ENCODE measurements at regions not wholly inside any gene's neighbourhood (a gene's known extent, or its start where the extent isn't known, plus 50 kb on each side); places are given as distances from the start of the nearest gene placed in this dataset.
"Not testable (repeated sequence)": the region's sequence is repeated elsewhere in the genome, so short reads cannot be mapped to it uniquely, and the experiment has no call there.

DNA sequence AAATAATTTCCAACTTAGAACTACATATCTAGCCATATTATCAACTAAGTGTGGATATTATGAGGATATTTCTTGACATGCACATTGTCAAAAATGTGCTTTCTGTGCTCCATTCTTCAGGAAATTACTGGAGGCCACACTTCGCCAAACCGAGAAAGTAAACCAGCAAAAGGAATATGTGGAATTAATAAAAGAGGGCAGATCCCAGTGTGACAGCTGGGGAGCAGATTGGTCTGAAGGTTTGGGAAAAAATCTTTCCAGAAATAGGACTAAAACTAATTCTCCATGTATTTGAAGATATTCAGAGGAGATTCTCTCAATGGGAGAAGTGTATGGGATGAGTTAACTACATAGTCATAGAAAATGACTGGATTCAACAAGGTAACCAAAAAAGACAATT lies 546.9 kb upstream of the API5 start:
- no peak for DNase-seq (ENCODE audit: low read depth)

DNA sequence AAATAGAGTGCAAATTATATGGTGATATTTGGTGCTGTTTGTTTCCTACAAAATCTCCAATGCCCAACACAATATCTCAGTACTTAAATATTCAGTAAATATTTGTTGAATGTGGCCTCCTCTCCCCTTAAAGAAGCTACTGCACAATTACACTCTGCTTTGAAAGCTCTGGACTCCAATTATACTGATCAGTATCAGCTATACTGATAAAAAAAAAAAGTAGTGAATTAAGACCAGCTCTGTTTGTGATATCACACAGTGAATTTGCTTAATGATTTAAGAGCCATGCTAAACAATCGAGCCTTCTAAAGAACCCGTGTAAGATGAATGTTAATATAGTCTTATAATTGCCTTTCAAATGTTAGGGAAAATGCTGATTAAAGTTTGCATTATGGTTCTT lies 543.2 kb upstream of the API5 start:
- no peak for DNase-seq (ENCODE audit: low read depth)

DNA sequence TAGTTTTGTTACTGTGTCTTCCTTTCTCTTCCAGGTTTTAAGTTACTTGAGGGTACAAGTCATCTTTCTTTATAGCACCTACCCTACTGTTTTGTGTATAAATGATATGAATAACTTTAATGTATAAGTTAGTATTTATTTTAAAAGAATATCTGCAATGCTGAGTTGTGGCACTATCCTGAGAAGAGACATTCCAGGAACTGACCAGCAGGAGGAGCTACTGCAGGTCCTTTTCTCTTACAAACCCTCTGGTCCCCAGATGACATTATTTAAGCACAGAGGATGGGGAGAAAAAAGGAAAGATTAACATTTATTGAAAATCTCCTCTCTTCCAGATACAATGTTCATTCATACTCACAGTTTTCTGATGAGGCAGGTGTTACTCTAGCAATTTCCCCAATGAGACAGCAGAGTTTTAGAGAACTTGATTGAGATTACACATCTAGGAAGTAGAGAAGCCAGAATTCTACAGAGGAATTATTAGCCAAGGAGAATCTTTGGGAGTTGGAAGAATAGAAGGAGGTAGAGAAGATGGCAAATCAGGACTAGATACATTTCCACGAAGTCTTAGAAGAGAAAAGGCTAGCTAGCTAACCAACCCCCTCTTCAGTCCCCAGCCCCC lies 541.2 kb upstream of the API5 start:
- DNase-seq (ENCODE audit: low read depth) = no peak

DNA sequence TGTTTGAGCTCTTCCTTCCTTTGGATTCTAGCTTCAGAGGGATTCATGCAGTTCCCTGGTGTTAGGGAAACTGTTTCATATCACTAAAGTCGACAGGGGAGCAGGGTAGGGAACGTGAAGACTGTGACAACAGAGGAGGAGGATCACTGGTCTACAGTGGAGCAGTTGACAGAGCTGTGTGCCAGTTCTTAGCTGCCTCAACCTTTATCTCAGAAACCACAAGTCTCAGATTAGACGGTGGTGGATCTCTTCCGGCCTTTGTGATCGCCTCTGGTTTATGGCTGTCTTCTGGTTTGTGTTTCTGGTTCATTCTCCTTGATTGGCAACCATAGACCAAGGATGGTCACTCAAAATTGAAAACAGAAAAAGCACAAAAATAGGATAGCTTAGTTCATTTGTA lies 538.9 kb upstream of the API5 start:
- DNase-seq (ENCODE audit: low read depth) = no peak

DNA sequence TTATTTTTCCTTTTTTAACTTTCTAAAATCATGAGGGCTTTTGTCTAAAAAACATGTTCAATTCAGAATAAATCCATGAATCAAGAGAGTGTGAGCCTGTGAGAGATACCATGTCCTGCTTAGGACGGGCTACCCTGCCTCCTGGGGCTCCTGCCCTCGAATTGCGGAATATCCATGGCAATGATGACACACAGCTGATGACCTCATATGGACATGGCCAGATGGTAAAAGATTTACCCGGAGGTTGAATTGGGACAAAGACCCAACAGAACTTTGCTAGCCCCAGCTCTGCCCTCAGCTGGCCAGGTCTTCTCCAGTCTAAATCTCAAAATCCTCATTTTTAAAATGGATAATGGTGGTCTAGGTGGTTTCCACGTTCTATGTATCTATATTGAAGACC lies 538.1 kb upstream of the API5 start:
- DNase-seq (ENCODE audit: low read depth) = no peak

DNA sequence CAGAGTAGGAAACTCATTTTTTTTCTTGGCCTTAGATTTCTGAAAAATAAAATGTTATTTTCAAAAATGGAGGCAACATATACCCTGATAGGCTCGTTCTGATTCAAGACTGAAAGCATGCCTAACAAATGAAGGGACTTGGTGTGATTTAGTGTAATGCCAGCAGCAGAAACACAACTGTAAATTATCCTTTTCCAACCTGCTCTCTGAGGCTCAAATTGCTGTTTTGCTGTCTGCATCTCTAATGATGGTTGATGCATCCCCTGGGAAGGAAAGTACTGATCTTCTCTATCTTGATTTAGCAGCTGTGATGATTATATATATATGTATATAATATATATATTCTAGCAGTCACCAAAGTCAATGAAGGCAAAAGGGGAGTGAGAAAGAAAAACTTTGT lies 537.2 kb upstream of the API5 start:
- no peak for DNase-seq (ENCODE audit: low read depth)

DNA sequence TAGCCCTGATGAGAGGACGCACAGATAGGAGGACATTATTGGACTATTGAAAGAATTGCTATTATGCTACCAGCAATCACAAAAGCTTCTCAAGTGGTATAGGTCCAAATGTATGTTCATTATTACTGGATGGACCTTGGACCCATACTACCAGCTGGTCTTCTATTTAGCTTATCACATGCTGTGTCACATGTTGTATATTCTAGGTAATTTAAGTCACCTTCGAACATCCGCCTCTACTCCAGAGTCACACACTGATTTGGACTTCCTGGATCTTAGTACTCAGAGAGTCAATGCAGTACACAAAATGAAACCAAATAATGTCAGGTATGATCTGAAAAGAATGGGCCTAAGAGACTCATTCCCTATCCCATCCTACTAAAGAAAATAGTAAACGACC lies 534.0 kb upstream of the API5 start:
- DNase-seq (ENCODE audit: low read depth) = no peak

DNA sequence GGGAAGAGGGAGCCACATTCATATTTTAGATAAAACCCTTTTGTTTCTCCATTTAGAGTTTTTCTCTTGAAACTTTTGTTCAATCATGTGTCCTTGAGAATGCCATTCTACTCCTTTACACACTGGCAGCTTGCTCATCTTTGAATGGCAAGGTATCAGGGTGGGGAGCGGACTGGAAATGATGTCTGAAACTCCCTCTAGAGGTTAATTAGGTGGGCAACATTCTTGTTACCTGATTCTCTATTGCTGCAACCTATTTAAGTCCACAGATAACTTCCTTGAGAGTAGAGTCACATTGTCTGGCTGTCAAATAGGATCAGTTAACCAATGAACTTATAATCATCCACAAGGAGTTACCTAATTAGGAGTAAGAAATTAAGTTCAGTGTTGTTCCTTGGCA lies 533.6 kb upstream of the API5 start:
- DNase-seq (ENCODE audit: low read depth) = no peak

DNA sequence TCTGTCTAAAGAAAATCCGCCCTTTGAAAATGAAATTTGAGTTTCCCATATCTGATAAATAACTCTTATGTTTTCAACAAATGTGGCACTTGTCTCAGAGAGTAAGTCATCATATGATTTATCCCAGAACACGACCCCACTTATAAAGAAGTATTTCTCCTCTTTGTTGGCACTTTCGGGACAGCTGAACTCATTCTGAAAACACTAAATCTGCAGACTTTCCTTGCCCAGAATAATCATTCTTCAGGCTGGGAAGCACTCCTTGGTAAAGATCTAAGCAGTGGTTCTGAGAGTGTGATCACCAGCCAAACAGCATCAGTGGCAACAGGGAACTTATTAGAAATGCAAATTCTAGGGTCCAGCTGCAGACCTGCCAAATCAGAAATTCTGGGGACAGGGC lies 532.2 kb upstream of the API5 start:
- DNase-seq (ENCODE audit: low read depth) = no peak

DNA sequence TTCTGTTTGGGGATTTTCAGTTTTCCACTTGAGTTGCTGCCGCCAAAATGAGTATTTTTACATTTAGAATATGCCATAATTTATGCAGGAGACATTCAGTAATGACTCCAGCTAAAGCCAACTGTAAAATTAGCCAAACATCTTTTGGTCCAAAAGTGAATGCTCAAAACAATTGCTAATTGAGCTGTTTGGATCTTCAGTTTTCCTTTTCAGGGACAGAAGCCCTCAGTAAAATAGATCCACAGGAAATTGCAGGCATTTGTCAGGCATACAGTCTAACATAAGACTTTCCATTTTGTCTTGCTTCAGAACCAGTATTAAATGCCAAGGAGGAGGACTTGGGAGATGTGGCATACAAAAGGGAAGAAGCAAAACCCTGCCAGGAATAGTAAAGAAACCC lies 524.8 kb upstream of the API5 start:
- DNase-seq (ENCODE audit: low read depth) = no peak

DNA sequence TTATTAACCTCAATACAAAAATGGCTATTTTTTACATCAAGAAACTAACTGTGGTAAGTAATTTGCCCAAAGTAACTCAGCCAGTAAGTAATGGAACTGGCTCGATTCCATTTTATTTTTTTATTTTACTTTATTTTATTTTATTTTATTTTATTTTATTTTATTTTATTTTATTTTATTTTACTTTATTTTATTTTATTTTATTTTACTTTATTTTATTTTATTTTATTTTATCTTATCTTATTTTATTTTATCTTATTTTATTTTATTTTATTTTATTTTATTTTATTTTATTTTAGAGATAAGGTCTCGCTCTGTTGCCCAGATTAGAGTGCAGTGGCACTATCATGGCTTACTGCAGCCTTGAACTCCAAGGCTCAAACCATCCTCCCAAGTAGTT lies 516.3 kb upstream of the API5 start:
- not testable (repeated sequence) for DNase-seq (ENCODE audit: low read depth)

DNA sequence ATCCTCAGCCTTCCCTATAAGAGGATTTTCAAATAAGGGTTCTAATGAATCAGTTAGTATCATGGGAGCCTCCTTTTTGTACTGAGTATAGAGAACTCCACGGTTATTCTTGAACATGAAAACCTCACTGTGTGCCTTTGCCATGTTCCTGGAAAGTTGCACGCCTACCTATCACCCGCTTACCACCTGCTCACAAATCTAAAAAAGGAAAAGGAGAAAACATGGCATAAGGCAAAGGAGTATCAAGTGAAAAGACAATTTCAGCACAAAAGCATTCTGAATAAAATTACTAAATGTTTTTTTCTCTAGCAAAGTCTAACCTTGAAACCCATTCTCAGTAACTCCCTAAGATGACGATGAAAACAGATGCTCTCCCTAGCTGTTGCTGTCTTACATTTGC lies 511.8 kb upstream of the API5 start:
- DNase-seq (ENCODE audit: low read depth) = no peak

DNA sequence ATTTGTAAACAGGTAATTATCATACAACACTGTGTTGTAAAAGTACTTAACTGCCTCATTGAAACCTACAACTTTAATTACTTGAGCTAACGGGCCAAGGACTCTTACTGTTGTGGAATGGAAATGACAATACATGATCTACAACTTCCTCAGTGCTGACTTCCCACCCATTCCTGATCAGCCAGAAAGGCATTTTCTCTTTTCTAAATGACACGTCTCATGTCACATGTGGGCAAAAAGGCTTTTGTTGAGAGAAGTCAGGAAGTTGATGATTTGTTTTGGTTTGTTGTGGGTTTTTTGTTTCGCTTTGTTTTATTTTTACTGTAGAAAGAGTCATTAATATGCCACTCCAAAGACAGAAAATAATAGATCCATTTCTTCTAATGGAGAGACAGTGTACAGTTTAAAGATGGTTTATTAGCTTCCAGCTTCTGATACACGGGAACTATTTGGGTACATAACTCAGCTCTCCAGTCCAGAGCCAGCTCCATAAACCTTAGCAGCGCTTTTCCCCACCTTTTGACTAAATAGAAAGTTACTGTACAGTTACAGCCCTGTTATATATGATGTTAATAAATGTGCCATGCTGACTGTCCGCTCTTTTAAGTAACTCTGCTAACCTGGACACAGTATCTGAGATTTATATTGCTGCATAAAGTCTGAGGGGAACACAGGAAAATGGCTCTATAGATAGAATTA lies 509.4 kb upstream of the API5 start:
- no peak for DNase-seq (ENCODE audit: low read depth)

DNA sequence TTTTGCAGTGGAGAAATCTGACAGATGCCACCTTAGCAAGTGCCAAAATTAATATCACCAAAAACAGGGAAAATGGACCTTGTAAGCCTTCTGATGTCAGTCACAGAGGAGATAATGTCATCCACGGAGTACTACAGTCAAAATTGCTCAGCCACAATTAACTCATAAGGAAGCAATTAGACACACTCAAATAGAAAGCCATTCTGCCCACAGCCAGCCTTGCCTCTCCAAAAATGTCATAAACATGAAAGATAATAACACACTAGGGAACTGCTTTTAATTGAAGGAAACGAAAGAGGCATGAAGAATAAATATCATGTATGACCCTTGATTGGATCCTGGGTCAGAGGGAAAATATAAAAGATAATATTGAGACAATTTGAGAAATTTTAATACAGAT lies 505.6 kb upstream of the API5 start:
- no peak for DNase-seq (ENCODE audit: low read depth)

DNA sequence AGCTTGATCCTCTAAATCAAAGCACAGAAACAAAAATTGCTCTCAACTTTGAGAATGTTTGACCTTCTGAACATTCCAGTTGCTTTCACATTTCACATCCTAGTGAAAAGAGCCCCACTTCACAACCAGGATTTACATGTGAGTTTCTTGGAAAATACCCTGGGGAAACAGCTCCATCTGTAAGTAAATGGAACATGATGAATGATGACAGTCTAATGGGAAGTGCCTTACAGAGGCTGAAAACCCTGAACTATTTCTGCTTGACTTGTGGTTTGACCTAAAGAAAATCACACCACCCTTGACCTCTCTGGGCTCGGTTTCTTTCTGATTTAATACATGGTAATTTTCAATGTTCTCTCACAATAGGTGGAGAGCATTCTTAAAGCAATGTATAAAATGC lies 499.4 kb upstream of the API5 start:
- no peak for DNase-seq (ENCODE audit: low read depth)

DNA sequence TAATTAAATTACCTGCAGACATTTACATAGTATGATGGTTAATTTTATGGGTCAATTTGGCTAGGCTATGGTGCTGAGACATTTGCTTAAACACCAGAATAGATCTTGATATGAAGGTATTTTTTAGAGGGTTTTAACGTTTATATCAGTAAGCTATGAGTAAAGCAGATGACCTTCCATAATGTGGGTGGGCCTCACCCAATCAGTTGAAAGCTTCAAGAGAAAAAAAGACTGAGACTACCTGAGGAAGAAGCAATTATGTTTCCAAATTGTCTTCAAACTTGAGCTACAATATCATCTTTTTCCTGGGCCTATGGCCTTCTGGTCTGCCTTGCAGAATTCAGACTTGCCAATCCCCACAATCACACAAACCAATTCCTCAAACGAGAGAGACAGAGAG lies 498.8 kb upstream of the API5 start:
- DNase-seq (ENCODE audit: low read depth) = no peak

DNA sequence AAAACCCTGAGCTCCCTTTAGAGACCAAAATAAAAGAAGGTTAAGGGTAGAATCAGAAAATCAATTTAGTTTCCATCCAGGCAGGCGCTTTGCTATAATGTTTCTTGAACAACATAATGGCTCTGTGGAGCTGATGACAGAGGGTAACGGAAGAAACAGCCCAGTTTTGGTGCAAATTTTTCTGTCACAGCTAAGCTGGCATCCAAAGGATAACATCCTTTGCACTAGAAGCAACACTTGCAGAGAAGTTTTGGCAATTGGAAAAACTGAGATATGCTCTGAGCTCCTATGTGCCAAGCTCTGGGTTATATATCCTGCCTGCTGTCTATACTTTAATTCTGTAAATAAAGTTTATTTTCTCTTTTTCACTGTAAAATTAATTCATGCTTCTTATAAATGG lies 495.3 kb upstream of the API5 start:
- DNase-seq (ENCODE audit: low read depth) = no peak

DNA sequence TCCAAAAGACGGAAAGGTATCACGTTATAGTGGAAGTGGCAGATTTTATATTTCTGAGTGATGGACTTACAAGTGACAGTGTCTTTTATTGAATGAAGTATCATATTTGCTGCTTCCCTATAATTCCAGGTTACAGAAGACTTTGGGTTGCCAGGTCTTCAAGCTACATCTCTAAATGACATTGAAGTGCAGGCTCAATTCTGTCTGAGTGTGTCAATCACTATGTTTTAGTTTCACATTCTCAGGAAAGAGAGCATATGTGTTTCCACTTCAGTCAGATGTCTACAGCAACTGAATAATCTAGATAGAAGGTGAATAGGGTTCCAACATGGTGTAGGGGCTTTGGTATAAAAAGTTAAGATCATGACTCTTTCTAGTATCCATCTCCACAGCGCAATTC lies 492.7 kb upstream of the API5 start:
- no peak for DNase-seq (ENCODE audit: low read depth)

DNA sequence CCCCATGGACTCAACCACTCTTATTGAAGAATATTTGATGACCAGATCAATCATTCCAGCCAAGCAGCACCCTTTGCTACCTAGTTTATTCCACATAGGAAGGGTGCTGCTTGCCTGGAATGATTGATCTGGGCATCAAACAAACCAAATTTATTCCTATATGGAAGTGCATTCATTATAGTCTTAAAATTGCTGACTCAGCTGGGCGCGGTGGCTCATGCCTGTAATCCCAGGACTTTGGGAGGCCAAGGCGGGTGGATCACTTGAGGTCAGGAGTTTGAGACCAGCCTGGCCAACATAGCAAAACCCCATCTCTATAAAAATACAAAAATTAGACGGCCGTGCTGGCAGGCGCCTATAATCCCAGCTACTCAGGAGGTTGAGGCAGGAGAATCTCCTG lies 489.6 kb upstream of the API5 start:
- DNase-seq (ENCODE audit: low read depth) = not testable (repeated sequence)

DNA sequence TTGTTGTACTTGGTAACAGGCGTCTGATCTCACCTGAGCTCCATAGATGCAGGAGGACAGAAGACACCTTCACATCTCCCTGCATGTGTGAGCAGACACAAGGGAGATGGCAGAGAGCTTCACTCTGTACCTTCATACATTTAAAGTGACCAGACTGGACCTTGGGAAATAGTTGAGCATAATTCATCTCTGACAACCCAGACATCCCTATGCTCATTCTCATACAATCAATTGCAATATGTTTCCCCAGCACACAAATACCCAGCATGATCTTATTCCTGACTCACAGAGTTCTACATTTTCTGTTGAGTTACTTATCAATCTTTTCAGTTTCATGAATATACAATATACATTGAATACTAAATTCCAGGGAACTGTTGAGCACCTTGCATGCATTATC lies 488.2 kb upstream of the API5 start:
- no peak for DNase-seq (ENCODE audit: low read depth)

DNA sequence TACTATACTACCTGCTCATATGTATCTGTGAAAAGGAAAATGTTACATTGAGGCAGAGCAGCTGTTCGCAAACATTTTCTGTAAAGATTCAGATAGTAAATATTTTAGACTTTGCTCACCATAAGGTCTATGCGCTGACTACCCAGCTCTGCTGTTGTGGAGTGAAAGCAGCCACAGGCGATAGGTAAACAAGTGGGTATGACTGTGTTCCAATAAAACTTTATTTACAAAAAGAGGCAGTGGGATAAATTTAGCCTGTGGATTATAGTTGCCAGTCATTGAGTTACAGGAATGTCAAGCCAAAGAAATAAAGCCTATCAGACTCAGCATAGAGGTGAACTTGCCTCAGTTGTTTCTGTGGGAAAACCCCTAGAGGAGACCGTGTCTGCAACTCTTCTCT lies 487.7 kb upstream of the API5 start:
- no peak for DNase-seq (ENCODE audit: low read depth)

DNA sequence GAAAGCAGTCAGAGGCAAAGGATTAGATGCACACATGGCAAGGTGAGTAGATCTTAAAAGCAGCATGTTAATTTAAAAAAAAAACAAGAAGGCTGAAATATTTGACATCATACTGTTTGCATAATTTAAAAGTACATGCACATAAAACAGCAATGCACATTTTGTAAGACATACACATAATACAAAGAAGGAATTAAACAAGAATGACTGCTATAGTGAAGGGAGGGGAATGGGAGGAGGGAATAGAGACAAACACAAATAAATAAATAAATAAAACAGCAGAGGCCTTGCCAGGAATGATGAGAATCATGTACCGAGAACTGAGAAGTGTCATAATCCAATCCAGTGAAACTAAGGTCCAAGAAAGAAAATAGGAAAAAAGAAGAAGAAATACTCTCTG lies 486.2 kb upstream of the API5 start:
- no peak for DNase-seq (ENCODE audit: low read depth)

DNA sequence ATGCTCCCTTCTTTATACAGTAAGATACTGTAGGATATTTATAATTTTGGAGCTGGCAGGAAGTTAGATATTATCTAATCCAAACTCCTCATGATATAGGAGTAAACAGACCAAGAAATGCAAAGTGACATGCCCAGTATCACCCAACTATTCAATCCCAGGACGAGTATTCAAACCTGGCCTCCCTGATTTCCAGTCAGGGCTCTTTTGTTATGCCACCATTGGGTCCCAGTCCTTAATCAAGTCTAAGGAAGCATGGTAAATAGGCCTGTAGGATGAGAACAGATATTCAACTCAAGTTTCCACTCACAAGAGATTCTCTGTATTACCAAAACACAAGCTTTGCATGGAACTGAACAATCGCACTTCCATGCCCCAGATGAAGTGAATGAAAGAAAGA lies 484.0 kb upstream of the API5 start:
- no peak for DNase-seq (ENCODE audit: low read depth)

DNA sequence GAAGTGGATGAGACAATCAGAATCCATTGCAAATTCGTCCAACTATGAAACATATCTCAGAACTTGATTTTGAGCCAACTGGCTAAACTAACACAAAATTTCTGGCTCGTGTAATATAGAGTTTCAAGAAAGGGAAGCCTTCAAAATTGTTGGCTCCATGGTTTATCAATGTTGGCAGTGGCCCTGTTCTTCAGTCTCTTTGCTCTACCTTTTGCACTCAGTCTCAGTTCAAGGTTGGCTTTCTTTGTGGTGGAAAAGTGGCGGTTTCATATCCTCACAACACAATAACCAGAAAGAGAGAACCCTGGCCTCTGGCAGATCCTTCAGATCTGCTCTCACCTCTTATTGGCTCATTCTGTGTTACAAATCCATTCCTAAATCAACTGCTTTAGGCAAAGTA lies 473.8 kb upstream of the API5 start:
- no peak for DNase-seq (ENCODE audit: low read depth)

Measured in RPMI7951 (cell line).